ENCODE measurements at regions not wholly inside any gene's neighbourhood (a gene's known extent, or its start where the extent isn't known, plus 50 kb on each side); places are given as distances from the start of the nearest gene placed in this dataset.

GRCh38 chr6:101083533-101084175, 202.5 kb upstream of the ASCC3 start (continued):
- TF ChIP-seq, protein P1, sequence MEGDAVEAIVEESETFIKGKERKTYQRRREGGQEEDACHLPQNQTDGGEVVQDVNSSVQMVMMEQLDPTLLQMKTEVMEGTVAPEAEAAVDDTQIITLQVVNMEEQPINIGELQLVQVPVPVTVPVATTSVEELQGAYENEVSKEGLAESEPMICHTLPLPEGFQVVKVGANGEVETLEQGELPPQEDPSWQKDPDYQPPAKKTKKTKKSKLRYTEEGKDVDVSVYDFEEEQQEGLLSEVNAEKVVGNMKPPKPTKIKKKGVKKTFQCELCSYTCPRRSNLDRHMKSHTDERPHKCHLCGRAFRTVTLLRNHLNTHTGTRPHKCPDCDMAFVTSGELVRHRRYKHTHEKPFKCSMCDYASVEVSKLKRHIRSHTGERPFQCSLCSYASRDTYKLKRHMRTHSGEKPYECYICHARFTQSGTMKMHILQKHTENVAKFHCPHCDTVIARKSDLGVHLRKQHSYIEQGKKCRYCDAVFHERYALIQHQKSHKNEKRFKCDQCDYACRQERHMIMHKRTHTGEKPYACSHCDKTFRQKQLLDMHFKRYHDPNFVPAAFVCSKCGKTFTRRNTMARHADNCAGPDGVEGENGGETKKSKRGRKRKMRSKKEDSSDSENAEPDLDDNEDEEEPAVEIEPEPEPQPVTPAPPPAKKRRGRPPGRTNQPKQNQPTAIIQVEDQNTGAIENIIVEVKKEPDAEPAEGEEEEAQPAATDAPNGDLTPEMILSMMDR (IDR thresholded peaks at IDR 0.05; ENCODE audit: low read depth, low read length, missing input control), result no peak
- TF ChIP-seq JUND (IDR thresholded peaks at IDR 0.05) (no peak), MAX (IDR thresholded peaks at IDR 0.05) (no peak), HNF4G (IDR thresholded peaks at IDR 0.05) (no peak), EGR1 (IDR thresholded peaks at IDR 0.05; ENCODE audit: low read depth in 2 of 2) (no peak), FOXA1 (IDR thresholded peaks at IDR 0.05) (no peak), FOXA2 (IDR thresholded peaks at IDR 0.05) (no peak), ATF3 (IDR thresholded peaks at IDR 0.05) (no peak), TAF1 (conservative IDR thresholded peaks at IDR 0.05) (no peak)

DNA sequence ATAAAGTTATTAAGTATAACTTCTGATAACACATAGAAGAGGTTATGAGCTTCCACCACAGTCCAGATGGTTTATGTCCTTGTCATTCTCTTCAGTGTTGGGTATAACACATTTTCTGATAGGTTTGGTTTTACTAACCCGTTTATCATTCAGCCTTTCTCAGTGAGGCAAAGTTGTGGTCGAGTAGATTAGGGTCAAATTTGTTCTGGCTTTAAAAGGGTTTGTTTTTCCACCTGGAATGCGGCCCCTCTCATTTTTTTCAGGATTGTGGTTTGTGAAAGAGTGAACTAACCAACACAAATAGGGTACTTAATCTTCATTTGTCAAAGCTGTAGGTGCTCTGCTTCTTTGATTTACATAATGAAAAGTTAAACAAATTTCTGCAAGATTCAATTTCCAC, 204.2 kb upstream of the ASCC3 start:
- no peaks in the 10 kb centered on the region for H3K4me1 ChIP-seq (ENCODE audit: control insufficient read depth in 4 of 4, insufficient read depth in 4 of 4, low read length in 3 of 4)
- H3K9ac ChIP-seq (ENCODE audit: low read depth in 1 of 2, low read length in 2 of 2), result no peak overlapping the region
- WGBS, result 19% methylated on average over 3 of the region's 3 CpGs
- H3K27me3 ChIP-seq (ENCODE audit: control insufficient read depth in 4 of 4, insufficient read depth in 4 of 4, low read length in 3 of 4), result no peaks in the 10 kb centered on the region
- H3K36me3 ChIP-seq (ENCODE audit: control insufficient read depth in 4 of 4, insufficient read depth in 3 of 4, low read depth in 1 of 4, low read length in 3 of 4), result no peaks in the 10 kb centered on the region
- no peak overlapping the region for H3K4me3 ChIP-seq (ENCODE audit: low read depth in 1 of 3, low read length in 3 of 3)
- H3K9me3 ChIP-seq (ENCODE audit: control insufficient read depth in 4 of 4, low read length in 3 of 4), result no peaks in the 10 kb centered on the region
- H3K27ac ChIP-seq (ENCODE audit: low read depth in 1 of 2, low read length in 2 of 2), result no peak overlapping the region
- DNase-seq (ENCODE audit: low spot score), result no peak
- TF ChIP-seq HNF4G (IDR thresholded peaks at IDR 0.05), result no peak
- no peak for TF ChIP-seq SP1 (IDR thresholded peaks at IDR 0.05)
- TF ChIP-seq ATF3 (IDR thresholded peaks at IDR 0.05), result no peak
- no peak for TF ChIP-seq YY1 (IDR thresholded peaks at IDR 0.05)
- no peak for TF ChIP-seq MAX (IDR thresholded peaks at IDR 0.05)
- TF ChIP-seq JUND (IDR thresholded peaks at IDR 0.05), result no peak
- TF ChIP-seq RXRA (IDR thresholded peaks at IDR 0.05), result no peak
- no peak for TF ChIP-seq RAD21 (IDR thresholded peaks at IDR 0.05)
- TF ChIP-seq GABPA (IDR thresholded peaks at IDR 0.05 in 1 of 2, conservative IDR thresholded peaks at IDR 0.05 in 1 of 2), result no peak
- TF ChIP-seq EGR1 (IDR thresholded peaks at IDR 0.05; ENCODE audit: low read depth in 2 of 2), result no peak
- no peak for TF ChIP-seq TAF1 (conservative IDR thresholded peaks at IDR 0.05)
- no peak for TF ChIP-seq FOXA2 (IDR thresholded peaks at IDR 0.05)
- TF ChIP-seq, protein P1 (IDR thresholded peaks at IDR 0.05; ENCODE audit: low read depth, low read length, missing input control), result no peak
- TF ChIP-seq, protein P2, sequence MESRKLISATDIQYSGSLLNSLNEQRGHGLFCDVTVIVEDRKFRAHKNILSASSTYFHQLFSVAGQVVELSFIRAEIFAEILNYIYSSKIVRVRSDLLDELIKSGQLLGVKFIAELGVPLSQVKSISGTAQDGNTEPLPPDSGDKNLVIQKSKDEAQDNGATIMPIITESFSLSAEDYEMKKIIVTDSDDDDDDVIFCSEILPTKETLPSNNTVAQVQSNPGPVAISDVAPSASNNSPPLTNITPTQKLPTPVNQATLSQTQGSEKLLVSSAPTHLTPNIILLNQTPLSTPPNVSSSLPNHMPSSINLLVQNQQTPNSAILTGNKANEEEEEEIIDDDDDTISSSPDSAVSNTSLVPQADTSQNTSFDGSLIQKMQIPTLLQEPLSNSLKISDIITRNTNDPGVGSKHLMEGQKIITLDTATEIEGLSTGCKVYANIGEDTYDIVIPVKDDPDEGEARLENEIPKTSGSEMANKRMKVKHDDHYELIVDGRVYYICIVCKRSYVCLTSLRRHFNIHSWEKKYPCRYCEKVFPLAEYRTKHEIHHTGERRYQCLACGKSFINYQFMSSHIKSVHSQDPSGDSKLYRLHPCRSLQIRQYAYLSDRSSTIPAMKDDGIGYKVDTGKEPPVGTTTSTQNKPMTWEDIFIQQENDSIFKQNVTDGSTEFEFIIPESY (IDR thresholded peaks at IDR 0.05), result no peak
